CD4-positive, alpha-beta T cell treated with Interleukin-4 for 4 hours (primary cell): ENCODE measurements at regions not wholly inside any gene's neighbourhood (a gene's known extent, or its start where the extent isn't known, plus 50 kb on each side); places are given as distances from the start of the nearest gene placed in this dataset.

Experiments
- DNase-seq: peaks from one replicate; pipeline ENCODE4 v3.0.0-alpha.2; 2020

DNA sequence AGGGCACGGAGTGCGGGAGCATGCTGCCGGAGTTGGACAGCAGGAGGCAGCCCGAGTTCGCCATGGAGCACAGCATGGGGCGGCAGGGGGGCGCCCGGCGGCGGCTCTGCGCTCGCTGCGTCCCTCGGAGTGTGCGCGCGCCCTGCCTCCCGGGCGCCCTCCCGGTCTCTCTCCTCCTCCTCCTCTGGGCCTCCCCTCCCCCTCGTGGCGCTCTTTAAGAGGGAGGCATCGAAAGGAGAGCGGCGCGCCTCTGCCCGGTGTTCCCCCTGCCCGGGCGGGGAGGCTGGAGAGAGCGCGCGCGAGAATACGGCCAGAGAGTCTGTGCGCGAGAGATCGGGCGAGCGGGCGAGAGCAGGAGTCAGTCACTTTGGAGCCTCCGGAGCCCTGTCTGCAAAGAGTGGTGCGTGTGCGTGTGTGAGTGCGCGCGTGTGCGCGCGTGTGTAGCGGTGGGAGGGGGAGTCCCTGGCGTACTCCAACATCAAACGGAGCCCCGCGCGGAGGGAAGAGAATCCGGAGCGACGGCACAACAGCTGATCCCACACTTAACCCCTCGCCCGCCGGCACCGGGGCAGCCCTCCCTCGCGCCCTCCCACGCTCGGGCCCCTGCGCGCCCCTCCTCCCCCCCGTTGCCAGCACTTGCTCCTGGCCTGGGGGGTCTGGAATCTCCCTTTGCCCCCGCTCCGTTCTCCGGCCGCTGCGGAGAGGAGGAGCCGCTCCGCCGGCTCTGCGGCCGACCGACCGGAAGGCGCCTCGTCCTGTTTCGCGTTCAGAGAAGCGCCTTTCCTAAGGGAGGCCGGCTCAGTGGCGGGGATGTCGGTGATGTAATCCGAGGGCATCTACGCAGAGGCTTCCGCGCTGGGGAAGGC lies 108.9 kb downstream of the ENGASE start:
- DNase-seq, result no peak

DNA sequence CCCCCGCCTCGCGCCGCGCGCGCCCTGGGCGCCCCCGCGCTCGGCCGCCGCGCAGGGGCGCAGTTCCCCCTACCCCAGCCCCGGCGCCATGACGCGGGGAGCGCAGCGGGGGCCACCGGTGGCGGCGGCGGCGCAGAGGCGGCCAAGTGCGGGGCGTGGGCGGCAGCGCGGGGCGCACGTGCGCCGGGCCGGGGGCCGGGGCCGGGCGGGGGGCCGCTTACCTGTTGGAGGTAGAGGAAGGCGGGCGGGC lies 108.3 kb downstream of the ENGASE start:
- DNase-seq, result no peak

DNA sequence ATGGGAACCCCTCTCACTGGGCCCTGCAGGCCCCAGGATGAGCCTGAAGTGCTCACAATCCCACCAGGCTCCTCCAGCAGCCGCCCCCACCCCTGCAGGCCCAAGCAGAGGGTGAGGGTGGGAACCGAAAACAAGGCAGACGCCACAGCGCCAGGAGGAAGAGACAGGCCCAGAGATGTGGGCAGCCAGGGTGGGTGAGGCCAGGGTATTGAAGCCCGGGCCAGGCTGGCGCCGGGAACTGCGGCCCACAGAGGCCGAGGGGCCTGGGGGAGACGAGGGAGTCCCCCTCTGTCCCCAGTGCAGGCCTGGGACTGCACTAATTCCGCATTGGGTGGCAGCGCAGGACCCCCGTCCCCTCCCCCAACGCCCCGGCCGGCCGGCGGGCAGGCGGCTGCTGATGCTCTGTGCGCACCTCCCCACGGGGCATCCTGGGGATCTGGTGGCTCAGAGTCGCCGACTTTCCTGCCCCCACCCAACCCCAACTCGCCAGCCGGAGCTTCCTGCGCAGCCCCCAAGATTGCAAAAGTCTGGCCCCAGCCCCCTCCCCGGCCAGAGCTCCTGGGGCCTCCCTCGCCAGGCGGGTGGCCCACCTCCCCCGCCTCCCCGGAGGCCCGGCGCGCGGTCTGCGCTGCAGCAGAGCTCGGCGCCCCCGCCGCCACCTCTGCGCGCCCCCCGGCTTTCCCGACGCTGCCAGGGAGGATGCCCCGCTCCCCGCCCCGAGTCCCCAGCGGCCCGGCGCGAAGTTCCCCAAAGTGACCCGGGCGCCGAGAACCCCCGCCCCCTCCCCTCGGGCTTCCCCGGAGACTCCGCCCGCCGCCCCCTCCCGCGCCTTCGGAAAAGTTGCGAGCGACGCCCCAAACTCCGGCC lies 107.8 kb downstream of the ENGASE start:
- no peak for DNase-seq

DNA sequence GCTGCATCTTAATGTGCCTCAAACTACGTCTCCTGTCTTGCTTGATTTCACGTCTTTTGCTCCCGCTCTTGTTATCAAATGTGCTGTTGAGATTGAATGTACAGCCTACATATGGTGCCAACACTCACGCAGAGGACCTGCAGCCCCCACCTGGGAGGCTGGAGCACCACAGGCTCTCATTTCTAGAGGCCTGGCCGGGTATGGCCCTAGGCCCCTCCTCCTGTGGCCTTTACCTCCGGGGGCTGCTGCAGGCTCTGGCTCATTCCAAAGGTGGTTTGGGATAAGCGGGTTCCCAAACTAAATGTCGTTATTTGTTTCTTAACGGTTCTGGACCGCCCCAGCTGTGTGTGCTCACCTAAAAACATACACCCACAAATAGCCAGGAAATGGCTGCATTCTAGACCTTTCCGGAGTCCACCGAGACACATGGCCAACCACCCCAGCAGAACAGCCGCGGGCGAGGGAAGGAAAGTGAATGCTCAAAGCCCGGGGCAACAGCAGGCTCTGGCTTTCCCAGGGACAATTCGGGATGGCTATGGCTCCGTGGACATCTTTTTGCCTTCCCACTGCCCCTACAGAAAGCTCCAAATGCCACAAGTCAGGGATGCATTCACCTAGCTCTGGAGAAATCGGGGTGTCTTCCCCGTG lies 105.9 kb downstream of the ENGASE start:
- DNase-seq, result no peak

DNA sequence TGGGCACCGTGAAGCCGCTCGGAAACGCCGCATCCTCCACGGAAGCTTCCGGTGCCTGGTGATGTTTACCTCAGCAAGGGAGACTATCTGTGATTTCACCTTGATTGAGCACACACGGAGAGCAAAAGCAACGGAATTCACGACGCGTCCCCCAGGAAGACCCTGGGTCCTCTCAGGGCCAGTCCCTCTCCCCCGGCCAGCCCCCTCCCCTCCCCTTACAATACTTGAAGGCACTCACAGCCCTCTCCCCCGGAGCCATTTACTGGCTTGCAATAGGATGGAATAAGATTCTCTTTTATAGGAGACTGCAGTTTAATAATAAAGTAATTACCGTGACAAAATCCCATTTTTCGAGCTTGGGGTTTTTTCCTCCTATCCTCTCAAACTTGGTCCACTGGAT lies 104.7 kb downstream of the ENGASE start:
- DNase-seq, result no peak

DNA sequence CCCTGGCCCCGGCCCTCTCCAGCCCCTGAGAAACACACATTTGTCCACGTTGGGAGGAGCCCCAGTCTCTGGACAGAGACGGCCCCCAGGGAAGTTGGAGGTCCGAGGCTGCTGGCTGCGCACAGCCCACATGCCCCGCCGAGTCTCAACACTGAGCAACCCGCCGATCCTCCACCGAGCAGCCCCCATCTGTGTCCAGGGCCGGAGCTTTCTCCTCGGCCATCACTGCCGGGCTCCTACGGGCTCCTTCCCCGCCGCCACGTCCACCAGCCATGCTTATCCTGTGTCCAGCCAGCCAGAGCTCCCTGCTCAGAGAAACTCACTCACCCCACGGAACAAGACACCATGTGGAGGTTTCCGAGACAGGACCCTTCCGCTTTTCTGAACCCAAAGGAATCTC lies 103.3 kb downstream of the ENGASE start:
- DNase-seq, result no peak

DNA sequence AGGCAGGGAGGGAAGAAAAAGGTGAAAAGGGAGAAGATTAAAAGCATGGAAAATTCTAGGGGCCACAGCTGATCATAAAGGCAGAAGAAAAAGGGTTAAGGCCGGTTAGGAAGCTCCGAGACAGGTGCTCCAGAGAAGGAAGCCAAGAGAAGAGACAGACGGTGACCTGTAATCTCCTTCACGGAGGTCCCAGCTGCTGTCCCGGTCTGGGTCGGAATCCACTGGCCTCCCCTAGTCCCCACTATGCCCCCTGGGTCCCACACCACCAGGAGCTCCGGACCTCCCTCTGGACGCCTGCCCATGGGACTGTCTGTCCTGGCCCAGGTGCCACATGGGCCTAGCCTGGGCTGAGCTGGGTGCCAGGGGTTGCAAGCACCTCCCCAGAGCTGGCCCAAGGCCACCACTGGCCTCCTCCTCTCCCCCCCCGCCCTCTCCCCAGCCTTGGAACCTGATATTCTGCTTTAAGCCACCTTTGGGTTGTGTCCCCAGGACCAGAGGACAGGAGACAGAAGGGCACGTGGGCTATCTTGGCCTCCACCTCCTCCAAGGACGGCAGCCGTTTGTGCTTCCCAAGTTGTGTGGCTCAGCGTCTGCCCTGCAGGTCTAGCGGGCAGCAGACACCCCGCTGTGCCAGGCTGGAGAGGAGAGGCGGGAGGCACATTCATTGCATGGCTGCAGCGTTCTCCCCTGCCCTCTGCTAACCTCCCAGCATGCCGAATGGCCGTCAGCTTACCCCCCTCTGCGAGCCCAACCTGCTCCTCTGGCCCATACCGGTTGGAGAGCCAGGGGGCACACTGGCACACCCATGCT lies 102.4 kb downstream of the ENGASE start:
- no peak for DNase-seq

DNA sequence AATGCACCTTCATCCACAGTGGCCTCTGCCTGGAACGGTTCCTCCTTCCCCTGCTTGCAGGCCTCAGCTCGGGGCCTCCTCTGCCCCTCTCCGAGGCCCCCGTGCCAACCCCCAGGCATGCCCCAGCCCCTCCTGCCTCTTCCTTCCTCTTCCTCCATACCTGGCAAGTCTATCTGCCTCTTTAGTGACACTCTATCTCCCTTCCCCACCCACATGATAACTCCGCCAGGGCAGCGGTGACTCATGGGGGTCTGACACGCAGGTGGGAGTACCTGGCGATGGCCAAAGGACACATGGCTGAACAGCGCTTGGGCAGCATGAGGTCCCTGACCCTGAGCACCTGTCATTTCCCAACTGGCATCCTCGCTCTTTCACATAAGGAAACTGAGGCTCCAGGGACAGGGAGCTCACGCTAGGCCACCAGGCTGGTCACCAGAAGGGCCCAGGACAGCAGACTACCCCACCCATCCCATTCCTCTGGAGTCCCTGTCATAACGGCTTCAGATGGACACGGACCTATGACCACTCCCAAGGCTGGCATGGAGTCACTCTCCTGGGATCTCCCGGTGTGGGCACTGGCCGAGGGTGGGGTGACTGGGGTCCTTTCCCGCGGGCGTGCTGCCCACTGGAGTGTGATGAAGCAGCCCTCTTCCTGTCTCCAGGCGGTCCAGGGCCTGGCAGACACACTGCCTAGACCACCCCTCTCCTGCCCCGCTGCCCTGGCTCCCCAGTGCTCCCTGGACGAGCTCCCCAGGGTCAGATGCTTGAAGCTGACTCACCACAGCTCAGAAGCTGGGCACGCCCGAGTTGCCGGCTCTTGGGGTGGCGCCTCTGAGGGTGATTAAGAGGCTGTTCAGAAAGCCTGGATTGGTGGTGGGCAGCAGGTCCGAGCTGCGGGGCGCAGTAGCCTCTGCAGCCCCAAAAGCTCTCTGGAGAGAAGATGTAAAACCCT lies 100.6 kb downstream of the ENGASE start:
- no peak for DNase-seq

DNA sequence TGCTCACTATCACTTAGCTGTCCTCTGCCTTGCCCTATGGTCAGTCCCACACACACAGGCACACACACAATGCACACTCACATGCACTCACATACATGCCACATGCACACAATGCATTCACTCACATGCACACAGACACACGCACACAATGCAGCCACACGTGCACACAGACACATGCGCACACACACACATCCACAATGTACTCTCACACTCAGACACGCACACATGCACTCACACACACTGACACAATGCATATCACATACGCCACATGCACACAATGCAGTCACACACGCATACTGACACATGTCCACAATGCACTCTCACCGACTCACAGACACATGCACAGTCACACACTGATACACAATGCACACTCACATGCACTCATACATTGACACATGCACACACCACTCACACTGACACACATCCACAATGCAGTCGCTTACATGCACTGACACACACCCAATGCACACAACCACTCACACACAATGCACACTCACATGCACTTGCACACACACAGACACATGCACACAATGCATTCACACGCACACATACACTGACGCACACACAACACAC lies 99.7 kb downstream of the ENGASE start:
- no peak for DNase-seq

DNA sequence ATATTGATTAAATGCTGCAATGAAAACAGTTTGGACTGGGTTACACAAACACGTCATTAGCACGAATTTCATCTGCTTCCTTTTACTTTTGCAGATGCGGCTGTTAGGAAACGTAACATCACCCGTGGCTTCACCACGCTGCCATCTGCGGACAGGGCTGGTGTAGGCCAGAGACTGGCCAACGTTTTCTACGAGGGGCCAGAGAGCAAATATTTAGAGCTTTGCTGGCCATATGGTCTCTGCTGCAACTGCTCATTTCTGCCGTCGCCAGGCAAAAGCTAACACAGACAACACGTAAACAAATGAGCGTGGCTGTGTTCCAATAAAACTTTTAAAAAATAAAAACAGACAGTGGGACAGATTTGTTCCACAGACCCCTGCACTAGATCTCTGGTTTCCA lies 96.6 kb downstream of the ENGASE start:
- no peak for DNase-seq

DNA sequence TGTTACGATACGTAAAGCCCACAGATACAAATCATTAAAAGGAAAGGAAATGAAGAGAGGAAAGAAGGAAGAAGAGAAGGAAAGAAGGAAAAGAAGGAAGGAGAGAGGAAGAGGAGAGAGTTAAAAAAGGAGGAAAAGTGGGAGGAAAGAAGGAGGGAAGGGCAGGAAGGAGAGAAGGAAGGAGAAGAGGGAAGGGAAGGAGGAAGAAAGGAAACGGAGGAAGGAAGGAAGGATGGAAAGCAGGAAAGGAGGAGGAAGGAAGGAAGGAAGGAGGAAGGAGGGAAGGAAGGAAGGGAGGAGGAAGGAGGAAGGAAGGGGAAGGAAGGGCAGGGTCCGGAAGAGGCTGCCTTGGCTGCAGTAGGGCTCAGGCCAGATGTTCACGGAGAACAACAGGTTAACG lies 95.2 kb downstream of the ENGASE start:
- DNase-seq, result no peak

DNA sequence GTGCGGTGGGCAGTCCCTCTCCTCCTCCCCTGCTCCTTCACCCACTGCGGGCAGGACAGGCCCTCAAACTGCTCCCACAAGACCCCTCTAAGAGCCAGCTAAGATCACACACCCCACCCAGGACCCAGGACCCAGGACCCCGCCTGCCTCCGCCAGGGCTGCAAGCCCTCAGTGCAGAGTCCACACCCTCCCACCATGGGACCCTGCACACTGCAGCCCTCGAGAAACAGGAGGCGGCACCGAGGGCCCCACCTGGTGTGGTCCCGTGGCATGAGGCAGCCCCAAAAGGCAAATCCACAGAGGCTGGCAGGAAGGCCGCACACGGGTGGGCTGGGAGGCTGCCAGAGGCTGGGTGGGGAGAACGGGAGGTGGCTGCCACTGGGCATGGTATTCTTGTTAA lies 94.7 kb downstream of the ENGASE start:
- DNase-seq, result no peak

DNA sequence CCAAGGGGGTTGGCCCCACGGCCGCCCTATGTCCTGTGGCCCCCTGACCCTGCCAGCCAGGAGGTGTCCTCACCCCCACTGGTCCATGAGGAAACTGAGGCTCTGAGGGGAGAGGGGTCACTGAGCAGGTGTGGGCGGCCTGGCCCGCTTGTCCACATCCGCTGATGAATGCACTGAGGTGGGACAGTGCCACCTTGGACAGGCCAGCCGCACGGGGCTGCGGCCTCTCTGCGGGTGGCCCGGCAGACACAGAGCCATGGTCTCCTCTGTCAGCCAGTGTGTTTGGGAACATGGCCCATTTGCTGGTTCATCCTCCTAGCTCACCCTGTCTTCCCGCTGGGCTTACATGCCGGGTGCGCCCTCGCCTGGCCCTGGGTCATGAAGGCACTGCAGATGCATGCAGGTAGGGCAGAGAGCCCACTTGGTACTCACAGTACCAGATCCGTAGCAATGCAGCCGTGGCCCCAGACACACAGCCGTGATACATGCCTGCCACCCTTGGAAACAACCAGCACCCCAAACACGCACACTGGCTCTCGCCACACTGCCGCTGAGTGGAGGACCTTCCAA lies 93.9 kb downstream of the ENGASE start:
- no peak for DNase-seq

DNA sequence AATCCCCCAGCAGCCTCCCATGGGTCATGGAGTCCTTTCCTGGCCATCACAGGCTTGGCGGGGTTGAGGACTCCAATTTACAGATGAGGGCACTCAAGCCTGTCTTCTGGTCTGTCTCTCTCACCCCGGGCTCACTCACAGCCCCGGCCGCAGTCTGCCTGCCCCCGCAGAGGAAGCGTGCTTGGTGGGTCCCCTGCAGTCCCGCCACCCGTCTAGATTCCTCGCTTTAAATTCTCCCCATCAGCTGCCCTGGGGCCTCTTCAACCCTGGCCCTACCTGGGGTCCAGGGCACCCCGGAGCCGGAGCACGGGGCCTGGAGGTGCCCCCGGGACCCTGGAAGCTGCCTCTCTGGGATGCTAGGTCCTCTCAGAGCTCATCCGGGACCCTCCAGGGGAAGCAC lies 92.9 kb downstream of the ENGASE start:
- no peak for DNase-seq

DNA sequence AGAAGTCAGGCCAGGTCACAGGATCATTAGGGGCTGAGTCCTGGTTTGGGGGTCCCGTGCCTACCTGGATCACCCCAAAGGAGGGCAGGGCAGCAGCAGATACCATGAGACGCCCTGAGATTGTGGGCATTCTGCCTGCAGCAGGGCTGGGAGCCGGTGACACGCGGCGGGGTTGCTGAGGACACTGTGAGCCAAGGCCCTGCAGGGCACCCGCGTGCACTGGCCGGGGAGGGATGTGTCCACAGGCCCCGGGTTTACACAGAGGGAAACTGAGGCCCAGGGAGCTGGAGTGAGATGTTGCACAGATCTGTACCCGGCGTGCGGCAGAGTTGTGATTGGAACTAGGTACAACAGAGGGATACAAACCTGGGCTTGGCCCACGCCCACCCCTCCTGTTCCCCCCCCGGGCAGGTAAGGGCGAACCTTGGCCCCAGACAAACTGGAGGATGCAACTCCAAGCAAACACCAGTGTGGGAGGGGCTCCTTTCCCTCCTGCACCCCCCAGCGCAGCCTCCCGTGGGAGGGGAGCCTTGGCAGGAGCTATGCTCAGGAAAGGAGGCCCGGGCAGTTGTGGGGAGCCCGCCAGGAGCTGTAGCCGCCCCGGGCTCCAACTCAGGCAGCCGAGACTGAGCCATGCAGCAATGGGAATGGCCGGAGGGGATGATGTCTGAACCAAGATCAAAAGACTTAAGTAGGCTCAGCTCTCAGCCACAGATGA lies 91.3 kb downstream of the ENGASE start:
- no peak for DNase-seq

DNA sequence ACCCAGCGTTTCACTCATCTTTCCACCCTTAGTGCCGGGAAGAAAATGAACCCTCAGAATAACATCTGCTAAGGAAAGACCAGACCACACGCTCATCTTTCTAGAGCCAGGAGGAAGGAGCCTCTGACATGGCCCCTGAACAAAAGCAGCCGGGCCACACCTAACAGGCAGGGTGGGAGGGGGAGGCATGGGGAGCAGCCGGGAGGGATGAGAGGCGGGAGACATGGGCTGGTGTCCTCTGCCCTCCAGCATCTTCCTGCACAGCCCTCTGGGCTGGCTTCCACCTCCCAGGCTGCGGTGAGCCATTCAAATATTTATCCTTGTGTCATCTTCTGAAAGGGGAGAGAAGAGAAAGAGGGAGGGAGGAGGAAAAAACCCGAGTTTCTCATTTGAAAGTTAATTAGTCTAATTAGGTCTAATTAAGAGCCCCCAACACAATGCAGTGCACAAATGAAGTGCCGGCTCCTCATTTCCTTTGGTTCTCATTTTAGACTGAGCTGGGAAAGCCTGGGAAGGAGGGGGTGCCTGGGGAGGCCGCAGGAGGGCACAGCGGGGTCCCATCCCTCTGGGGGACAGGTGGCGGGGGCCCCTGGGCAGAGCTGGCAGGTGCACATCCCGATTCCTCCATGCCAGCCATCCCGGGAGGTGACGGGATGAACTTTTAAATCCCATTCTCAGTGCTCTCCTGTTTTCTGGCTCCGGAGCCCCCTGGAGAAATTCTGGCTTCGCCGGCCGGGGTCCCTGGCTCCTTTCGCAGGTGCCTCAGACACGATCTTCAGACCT lies 90.5 kb downstream of the ENGASE start:
- DNase-seq, result no peak

DNA sequence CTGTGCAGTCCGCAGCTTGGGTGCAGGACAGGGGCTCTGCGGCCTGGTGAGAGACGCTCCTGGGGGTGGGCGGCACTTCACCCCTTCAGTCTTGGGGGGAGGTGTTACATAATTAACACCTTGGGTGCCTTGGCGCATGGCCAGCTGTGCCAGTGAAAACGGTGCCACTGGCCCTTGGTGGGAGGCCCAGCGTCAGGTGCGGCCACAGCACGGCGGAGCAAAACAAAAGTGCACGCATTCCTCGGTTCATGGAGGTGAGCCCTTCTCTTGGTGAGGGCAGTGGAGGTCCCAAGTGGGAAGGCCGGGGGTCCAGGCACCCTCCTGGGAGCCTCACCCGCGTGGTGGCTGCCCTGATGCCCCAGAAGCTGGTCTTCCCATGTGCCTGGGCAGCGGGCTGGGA lies 89.8 kb downstream of the ENGASE start:
- DNase-seq, result no peak

DNA sequence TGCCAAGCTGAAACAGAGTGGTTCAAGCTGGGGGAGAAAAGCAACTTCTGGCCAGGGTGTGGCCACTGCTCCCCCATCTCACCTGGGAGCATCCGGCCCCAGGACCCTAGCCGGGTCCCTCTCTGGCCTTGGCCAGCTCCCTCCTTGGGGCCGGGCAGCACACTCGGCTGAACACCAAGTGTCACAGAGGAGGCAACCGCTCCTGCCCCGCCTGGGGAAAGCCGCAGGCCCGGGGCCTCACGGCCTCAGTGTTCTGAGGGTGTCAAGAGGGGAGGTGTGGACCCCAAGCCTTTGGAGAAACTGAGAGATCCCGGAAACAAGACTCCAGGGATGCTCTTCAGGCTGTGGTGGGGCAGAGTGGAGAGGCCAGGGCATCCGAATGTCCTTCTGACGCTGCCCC lies 88.4 kb downstream of the ENGASE start:
- no peak for DNase-seq
